Activated T-cell treated with anti-CD3 and anti-CD28 coated beads for 24 hours (primary cell): ENCODE measurements at regions not wholly inside any gene's neighbourhood (a gene's known extent, or its start where the extent isn't known, plus 50 kb on each side); places are given as distances from the start of the nearest gene placed in this dataset.
"Not testable (repeated sequence)": the region's sequence is repeated elsewhere in the genome, so short reads cannot be mapped to it uniquely, and the experiment has no call there.

ENCODE experiments used
- DNase-seq: peaks from one replicate; pipeline ENCODE4 v3.0.0-alpha.2; 2020; ENCODE audit warnings: low read depth

DNA sequence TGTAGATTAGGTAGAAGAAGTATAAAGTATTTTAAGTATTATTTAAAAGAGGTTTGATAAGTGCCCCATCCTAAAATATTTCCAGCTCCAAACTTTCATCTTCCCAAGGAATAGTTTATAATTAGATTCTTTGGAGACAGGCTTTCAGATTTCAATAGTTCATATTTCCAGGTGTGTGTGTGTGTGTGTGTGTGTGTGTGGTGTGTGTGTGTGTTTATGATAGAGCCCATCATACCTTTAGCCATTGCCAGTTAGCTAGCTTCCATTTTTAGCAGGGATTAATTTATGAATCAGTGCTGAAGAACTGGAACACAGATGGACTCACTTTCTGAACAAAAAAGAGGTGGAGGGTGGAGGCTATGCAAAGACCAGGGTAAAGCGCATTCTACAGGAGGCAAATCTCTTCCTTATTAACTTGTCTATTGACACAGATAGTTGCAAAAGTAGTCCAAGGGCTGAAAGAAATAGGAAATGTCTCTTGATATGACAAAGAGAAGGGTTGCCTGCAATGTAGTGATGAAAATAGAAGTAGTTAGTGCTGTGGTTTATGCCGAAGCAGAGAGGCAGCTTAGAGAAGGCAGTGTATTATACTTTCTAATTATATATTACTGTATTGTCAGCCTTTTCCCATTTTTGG lies 301.1 kb downstream of the MAN2A1 start:
- DNase-seq: no peak

DNA sequence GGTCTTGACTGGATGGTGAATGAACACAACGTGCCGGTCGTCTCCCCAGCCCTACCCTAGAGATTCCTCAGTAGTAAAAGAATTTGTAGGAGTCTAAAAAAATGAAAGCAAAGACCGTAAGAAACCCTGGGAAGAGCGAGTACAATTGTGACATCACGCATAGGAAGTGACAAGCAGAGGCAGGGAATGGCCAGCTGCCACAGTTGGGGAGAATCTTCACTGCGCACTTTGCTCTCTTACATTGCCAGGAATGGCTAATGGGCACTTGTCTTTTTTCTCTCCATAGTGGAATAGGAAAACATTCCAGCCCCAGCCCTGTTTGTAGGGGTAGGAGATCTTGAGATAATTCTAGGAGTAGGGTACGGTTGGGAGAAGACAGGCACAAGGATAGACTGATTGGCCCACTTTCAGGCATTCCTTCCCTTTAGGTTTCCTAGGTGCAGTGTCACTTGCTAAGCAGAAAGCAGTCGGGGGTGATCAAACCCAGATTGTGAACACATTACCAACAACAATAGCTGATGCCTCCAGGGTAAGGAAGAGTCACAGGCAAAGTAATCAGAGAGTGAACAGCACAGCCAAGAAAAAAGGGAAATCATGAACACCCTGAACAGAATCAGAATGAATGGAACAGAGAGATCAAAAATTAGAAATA lies 302.7 kb downstream of the MAN2A1 start:
- DNase-seq: no peak

GRCh38 chr5:109994135-109994534 lies 304.4 kb downstream of the MAN2A1 start:
- no peak for DNase-seq

DNA sequence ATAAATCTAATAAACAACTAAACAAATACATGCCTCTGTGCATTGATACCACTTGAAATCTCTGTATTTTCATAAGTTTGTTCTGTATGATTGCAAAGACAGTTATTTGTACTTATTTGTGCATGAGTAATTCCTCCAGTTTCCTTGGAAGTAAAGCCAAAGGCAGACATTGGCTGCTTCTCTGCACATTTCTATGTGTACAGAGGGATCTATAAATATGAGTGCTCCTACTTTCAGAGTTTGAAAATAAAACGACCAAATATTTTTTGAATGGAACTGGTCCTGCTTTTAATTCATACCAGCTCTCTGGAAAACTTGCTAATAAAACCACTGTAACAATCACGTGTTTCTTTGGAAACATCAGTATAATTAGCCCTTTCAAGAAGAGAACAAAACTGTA lies 306.5 kb downstream of the MAN2A1 start:
- no peak for DNase-seq

DNA sequence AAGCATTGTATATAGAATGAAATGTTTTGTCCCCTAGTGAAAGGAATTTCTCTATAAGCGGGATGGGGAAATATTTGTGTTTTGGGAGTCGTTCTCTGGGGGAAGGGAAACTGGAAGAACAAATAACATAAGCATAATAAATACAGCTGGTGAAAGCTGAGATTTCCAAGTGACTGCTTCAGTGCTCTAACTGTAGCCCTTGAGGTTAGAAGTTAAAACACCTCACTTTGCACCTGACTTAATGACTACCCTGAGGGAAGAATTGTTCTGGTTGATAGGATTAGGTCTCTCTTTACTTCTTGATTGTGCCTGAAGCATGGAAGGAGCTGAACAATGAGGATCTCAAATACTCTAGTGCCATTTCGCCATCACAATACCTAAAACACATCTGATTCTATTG lies 307.4 kb downstream of the MAN2A1 start:
- no peak for DNase-seq

- DNase-seq: no peak
Measured at GRCh38 chr5:109998208-109998607, 308.5 kb downstream of the MAN2A1 start.

DNA sequence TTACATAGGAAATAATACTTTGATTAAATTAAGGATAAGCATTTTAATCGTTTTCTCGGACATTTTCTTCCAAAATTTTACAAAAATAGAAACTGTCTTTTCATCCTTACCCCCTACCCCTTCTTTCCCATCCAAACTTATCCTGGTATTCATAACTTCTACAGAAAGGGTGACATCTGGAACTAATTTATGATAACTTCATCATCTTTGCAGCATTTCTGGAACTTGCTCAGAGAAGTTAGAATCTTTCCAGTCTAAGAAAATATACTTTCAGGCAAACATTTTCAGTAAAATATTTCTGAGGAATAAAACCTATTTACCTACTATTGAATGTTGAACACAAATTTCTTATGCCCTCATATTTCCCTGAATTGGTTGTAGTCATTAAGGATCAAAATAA lies 309.0 kb downstream of the MAN2A1 start:
- DNase-seq: no peak

DNA sequence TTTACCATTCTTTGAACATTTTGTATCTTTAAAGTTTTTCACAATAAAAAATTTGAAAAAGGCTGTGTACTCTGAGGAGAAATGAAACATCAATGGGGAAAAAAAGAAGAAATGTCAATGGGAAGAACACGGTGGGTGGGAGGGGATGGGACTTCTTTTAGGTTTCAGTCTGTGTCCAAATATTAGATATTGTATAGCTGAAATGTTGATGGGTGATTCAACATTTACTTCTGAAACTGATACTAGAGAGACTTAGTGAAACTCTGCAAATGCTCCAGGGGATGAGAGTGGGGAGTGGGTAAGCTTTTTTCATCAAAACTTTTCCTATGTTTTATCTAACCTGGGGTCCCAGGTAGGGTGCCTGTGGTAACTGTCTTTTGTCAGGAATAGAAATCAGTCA lies 311.9 kb downstream of the MAN2A1 start:
- no peak for DNase-seq

- no peak for DNase-seq
Measured at GRCh38 chr5:110002652-110003051, 312.9 kb downstream of the MAN2A1 start.

DNA sequence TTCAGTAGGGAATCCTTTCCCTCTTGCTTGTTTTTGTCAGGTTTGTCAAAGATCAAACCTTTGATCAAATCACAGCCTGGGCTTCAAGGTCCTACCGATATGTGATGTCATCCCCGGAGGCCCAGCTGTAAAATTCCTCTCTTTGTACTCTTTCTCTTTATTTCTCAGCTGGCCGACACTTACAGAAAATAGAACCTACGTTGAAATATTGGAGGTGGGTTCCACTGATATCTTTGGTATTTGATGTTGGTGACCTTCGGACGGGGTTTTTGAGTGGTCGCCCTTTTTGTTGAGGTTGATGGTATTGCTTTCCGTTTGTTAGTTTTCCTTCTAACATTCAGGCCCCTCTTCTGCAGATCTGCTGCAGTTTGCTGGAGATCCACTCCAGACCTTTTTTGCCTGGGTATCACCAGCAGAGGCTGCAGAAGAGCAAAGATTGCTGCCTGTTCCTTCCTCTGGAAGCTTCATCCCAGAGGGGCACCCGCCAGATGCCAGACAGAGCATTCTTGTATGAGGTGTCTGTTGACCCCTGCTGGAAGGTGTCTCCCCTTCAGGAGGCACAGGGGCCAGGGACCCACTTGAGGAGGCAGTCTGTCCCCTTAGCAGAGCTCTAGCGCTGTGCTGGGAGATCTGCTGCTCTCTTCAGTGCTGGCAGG lies 316.3 kb downstream of the MAN2A1 start:
- DNase-seq: not testable (repeated sequence)

- no peak for DNase-seq
Measured at GRCh38 chr5:110007101-110007500, 317.4 kb downstream of the MAN2A1 start.

DNA sequence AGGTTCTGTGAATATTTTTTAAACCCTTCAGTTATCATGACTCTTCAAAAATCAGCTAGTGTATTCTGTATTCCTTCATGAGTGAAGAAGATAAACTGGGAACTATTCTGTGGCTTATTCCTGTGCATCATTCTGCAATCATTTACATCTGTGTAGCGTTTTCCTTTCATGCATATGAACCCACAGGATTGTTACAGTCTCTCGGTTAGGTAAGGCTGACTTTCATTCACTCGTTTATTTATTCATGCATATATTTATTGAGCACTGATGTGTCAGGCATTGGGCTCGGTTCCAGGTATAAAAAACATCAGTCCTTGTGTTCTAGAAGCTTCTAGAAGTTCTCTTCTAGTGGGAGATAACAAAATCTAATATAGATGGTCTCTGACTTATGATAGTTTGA lies 318.4 kb downstream of the MAN2A1 start:
- no peak for DNase-seq

- no peak for DNase-seq
Measured at GRCh38 chr5:110012145-110012544, 322.4 kb downstream of the MAN2A1 start.

DNA sequence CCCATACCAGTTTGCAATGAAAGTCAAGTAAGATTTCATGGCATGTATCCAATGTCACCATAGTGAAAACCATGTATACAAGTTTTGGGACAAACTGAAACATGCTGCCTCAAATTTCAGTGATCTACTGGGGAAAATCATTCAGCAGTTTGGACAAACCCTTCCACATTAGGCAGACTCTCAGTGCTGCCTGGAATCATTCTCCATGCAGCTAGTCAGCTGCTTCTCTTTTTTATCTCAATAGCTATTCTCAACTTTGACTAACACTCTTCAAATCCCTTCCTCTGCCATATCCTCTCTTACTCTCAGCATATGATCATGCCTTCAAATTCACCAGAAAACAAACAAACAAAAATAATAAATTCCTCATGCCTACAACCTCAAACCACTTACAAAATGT lies 323.3 kb downstream of the MAN2A1 start:
- DNase-seq: no peak

DNA sequence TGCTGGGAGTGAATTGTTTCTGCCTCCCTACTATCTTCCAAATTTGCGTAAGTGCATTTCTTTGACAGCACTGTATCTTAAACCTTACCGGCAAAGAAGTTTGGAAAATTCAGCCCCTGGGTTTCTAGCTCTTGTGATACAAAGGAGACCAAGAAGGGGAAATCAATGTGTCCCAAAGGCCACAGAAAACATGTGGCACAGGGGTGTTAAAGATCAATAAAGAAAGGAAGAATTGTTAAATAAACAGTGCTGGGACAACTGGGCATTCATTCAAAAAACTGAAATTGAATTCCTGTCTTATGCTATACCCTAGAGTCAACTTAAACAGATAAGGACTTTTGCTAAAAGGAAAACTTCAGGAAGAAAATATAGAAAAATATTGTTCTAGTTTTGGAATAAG lies 328.1 kb downstream of the MAN2A1 start:
- no peak for DNase-seq

DNA sequence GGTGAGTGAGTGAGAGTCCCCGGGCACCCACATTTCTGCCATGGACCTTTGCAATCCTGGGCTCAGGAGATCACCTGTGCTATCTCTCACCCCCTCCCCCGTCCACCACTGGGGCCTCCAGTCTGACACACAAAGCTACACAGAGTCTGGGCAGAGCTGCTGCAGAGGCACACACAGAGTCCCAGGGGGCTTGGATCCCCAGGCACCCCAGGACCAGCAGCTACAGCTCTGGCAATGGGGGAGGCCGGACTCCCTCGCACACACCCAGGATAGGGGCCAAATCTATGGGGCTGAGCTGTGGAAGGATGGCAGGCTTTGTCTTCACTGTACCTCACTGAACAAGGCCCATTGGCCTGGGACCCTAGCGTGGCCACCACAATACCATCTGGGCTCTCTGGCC lies 328.8 kb downstream of the MAN2A1 start:
- no peak for DNase-seq

GRCh38 chr5:110019119-110019518 lies 329.4 kb downstream of the MAN2A1 start:
- no peak for DNase-seq

DNA sequence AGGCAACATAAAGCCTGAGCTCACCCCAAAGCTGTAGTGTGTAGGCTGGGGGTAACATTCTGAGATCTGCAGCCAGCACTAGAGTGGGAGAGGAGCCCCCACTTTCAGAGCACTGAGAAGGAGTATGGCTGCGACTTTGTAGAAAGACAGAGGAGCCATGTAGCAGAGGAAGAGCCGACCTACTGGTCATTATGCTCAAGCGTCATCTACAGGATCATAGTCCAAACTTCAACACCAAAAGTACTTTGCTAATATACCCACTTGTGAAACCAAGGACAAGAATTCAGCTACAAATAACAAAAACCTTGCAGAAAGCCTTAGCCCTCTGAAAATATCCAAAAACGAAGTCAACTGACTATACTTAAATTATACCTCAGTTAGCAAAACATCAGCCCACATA lies 330.1 kb downstream of the MAN2A1 start:
- DNase-seq: no peak

DNA sequence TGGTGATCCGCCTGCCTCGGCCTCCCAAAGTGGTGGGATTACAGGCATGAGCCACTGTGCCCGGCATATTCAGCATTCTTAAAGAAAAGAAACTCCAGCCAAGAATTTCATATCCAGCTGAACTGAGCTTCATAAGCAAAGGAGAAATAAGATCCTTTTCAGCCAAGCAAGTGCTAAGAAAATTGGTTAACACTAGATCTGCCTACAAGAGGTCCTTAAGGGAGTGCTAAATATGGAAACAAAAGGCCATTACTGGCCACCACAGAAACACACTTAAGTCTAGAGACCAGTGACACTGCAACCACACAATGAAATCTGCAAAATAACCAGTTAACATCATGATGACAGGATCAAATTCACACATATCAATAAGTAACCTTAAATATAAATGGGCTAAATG lies 331.5 kb downstream of the MAN2A1 start:
- DNase-seq: no peak

GRCh38 chr5:110025160-110025559 lies 335.4 kb downstream of the MAN2A1 start:
- no peak for DNase-seq

- no peak for DNase-seq
Measured at GRCh38 chr5:110027527-110028322, 338.0 kb downstream of the MAN2A1 start.

GRCh38 chr5:110031402-110032140 lies 341.8 kb downstream of the MAN2A1 start:
- DNase-seq: no peak
